ENCODE measurements at regions not wholly inside any gene's neighbourhood (a gene's known extent, or its start where the extent isn't known, plus 50 kb on each side); places are given as distances from the start of the nearest gene placed in this dataset.

- DNase-seq (ENCODE audit: low read depth) = no peak
- no peak for TF ChIP-seq CTCF (IDR thresholded peaks at IDR 0.05; ENCODE audit: insufficient read depth, low read depth, low read length)
- no peak overlapping the region for H3K4me3 ChIP-seq (ENCODE audit: low read depth, low read length)
Measured at GRCh38 chr6:103879800-103880199, 979.9 kb downstream of the HACE1 start.

- no peak for TF ChIP-seq CTCF (IDR thresholded peaks at IDR 0.05; ENCODE audit: insufficient read depth, low read depth, low read length)
- no peak for DNase-seq (ENCODE audit: low read depth)
- no peak overlapping the region for H3K4me3 ChIP-seq (ENCODE audit: low read depth, low read length)
Measured at GRCh38 chr6:103875221-103875620, 984.5 kb downstream of the HACE1 start.

- TF ChIP-seq CTCF (IDR thresholded peaks at IDR 0.05; ENCODE audit: insufficient read depth, low read depth, low read length) = no peak
- no peak overlapping the region for H3K4me3 ChIP-seq (ENCODE audit: low read depth, low read length)
- no peak for DNase-seq (ENCODE audit: low read depth)
Measured at GRCh38 chr6:103874575-103874974, 985.1 kb downstream of the HACE1 start.

GRCh38 chr6:103872678-103873077, 987.0 kb downstream of the HACE1 start:
- no peak for DNase-seq (ENCODE audit: low read depth)
- no peak for TF ChIP-seq CTCF (IDR thresholded peaks at IDR 0.05; ENCODE audit: insufficient read depth, low read depth, low read length)

GRCh38 chr6:103872233-103872632, 987.5 kb downstream of the HACE1 start:
- DNase-seq (ENCODE audit: low read depth) = no peak
- H3K4me3 ChIP-seq (ENCODE audit: low read depth, low read length) = no peak overlapping the region
- no peak for TF ChIP-seq CTCF (IDR thresholded peaks at IDR 0.05; ENCODE audit: insufficient read depth, low read depth, low read length)

More at GRCh38 chr6:103872678-103873077, 987.0 kb downstream of the HACE1 start:
- H3K4me3 ChIP-seq (ENCODE audit: low read depth, low read length) = no peak overlapping the region

- no peak overlapping the region for H3K4me3 ChIP-seq (ENCODE audit: low read depth, low read length)
- no peak for DNase-seq (ENCODE audit: low read depth)
- no peak for TF ChIP-seq CTCF (IDR thresholded peaks at IDR 0.05; ENCODE audit: insufficient read depth, low read depth, low read length)
Measured at GRCh38 chr6:103870970-103871369, 988.7 kb downstream of the HACE1 start.

GRCh38 chr6:103862297-103862696, 997.4 kb downstream of the HACE1 start:
- no peak for DNase-seq (ENCODE audit: low read depth)
- no peak overlapping the region for H3K4me3 ChIP-seq (ENCODE audit: low read depth, low read length)
- TF ChIP-seq CTCF (IDR thresholded peaks at IDR 0.05; ENCODE audit: insufficient read depth, low read depth, low read length) = no peak

Measured in fibroblast of villous mesenchyme (primary cell).